ENCODE measurements at regions not wholly inside any gene's neighbourhood (a gene's known extent, or its start where the extent isn't known, plus 50 kb on each side); places are given as distances from the start of the nearest gene placed in this dataset.

GRCh38 chr10:123422261-123422660 lies 243.9 kb upstream of the GPR26 start:
- TF ChIP-seq GATA3 (IDR thresholded peaks at IDR 0.05; ENCODE audit: low read depth, low read length) (no peak), GATA2 (IDR thresholded peaks at IDR 0.05; ENCODE audit: low read depth, low read length) (no peak)

DNA sequence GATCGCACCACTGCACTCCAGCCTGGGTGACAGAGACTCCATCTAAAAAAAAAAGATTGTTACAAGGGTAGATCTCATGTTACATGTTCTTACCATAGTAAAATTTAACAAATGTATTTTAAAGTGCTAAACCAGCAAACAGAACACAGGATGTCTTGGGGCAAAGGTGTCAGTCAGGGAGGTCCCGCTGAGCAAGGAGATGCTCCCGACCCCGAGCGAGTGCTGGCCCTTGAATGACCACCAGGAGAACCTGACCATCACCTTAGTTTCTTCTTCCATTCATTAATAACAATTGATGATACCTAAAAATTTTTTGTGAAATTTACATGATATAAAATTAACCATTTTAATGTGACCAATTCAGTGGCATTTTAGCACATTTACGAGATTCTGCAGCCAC lies 241.6 kb upstream of the GPR26 start:
- no peak for TF ChIP-seq GATA3 (IDR thresholded peaks at IDR 0.05; ENCODE audit: low read depth, low read length)
- no peak for TF ChIP-seq GATA2 (IDR thresholded peaks at IDR 0.05; ENCODE audit: low read depth, low read length)

DNA sequence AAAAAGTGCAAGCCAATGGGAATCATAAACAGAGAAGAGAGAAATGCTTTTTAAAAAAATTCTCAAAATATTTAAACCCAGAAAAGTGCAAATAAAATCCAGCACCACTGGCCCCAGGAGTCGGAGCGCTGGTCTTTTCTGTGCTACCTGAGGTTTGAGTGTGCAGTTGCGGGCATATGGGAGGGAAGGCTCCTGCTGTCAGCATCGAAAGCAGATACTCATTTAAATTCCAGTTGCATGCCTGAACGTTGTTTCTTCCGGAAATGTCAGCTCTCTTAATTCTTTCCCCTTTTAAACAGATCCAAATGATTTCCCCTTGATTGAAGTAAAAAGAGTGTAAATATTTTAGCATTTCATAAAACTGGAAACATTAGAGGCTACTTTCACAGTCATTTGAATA lies 240.5 kb upstream of the GPR26 start:
- TF ChIP-seq GATA2 (IDR thresholded peaks at IDR 0.05; ENCODE audit: low read depth, low read length) (no peak), GATA3 (IDR thresholded peaks at IDR 0.05; ENCODE audit: low read depth, low read length) (no peak)

- TF ChIP-seq GATA2 (IDR thresholded peaks at IDR 0.05; ENCODE audit: low read depth, low read length) (no peak), GATA3 (IDR thresholded peaks at IDR 0.05; ENCODE audit: low read depth, low read length) (no peak)
These were observed 238.9 kb upstream of the GPR26 start for GRCh38 chr10:123427165-123427786.

DNA sequence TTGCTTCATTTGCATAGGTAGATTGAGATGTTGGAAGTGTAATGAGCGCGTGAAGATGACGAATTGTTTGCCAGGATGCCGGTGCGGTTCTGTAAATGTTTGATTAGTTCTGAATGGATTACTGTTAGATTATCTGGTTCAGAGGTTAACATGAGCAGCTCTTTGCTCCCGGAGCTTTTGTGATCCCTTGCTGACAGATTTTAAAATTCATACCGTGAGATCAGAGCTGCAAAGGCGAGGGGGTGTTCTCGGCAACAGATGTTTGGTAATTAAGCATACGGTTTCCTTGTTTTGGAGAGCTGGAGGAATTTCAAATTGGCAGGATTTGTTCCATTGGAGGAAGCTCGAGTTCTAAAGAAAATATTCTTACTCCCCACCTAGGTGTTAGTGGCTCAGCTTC lies 237.8 kb upstream of the GPR26 start:
- TF ChIP-seq GATA2 (IDR thresholded peaks at IDR 0.05; ENCODE audit: low read depth, low read length) (no peak), GATA3 (IDR thresholded peaks at IDR 0.05; ENCODE audit: low read depth, low read length) (no peak)

DNA sequence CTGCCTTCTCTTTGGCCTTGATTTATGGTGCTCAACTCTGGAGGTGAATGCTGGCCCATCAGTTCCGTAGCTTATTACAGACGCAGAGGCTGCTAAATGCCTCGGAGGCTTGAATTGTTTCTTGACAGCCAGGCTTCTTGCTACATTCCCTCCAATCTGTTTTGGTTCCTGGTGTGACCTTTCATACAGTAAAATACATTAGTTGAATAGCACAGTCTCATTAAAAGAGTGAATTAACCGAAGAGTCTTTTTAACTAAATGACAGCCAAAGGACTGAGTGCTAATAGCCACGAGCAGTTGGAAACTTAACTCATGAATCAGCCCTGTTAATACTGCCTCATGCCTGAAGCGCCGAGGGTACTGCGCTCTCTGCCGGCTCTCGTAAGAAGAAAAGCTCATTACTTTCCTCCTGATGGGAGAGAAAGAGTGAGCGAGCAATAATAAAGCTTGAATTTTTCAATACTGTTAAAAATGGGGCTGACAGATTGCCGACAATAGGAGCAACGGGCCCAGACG lies 236.4 kb upstream of the GPR26 start:
- TF ChIP-seq GATA2 (IDR thresholded peaks at IDR 0.05; ENCODE audit: low read depth, low read length) (no peak), GATA3 (IDR thresholded peaks at IDR 0.05; ENCODE audit: low read depth, low read length) (no peak)

GRCh38 chr10:123433539-123433938 lies 232.6 kb upstream of the GPR26 start:
- TF ChIP-seq GATA2 (IDR thresholded peaks at IDR 0.05; ENCODE audit: low read depth, low read length) (no peak), GATA3 (IDR thresholded peaks at IDR 0.05; ENCODE audit: low read depth, low read length) (no peak)

GRCh38 chr10:123434435-123435039 lies 231.6 kb upstream of the GPR26 start:
- no peak for TF ChIP-seq GATA2 (IDR thresholded peaks at IDR 0.05; ENCODE audit: low read depth, low read length)
- no peak for TF ChIP-seq GATA3 (IDR thresholded peaks at IDR 0.05; ENCODE audit: low read depth, low read length)

- TF ChIP-seq GATA2 (IDR thresholded peaks at IDR 0.05; ENCODE audit: low read depth, low read length) = no peak
- TF ChIP-seq GATA3 (IDR thresholded peaks at IDR 0.05; ENCODE audit: low read depth, low read length) = no peak
These were observed 223.3 kb upstream of the GPR26 start for GRCh38 chr10:123442901-123443300.

DNA sequence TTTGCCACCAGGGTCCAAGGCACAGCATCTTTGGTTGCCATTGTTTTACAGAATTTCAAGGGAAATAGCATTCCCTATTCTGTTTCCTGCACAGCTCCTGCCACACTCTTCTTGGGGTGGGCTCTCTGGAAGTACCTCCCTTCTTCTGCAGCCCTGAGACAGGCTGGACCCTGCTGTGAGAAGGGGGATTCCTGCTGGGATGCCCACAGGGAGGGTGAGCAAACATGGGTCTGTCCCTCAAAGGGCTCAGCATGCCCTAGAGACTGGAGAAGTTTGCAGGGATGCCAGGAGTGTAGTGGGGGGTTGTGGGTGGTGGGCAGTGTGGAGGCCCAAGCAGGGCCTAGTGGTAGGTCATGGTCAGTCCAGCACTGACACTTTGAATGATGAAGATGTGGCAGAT lies 222.2 kb upstream of the GPR26 start:
- TF ChIP-seq GATA2 (IDR thresholded peaks at IDR 0.05; ENCODE audit: low read depth, low read length) (no peak), GATA3 (IDR thresholded peaks at IDR 0.05; ENCODE audit: low read depth, low read length) (no peak)

DNA sequence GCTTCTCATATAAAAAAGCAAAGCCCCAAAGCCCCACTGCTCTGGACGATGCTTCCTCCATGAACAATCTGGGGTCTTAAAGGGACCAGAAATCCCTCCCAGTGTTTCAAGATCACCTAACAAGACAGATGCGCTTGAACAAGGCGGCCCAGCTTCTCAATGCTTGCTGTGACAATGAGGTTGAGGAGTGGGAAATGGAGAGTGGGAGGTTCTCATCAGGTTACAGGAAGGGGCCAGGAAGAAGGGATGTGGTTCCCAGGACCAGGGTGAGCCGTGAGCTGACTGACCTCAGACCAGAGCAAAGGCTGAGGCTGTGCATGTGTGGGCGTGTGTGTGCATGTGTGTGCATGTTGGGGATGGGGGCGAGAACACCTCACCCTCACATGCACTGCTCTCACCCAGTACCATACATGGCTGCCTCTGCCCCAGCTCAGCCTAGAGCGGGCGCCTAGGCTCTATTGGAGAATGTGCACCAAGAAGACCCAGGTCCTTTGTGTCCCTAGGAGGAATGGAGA lies 220.8 kb upstream of the GPR26 start:
- TF ChIP-seq GATA2 (IDR thresholded peaks at IDR 0.05; ENCODE audit: low read depth, low read length) (no peak), GATA3 (IDR thresholded peaks at IDR 0.05; ENCODE audit: low read depth, low read length) (no peak)

GRCh38 chr10:123446449-123447156 lies 219.6 kb upstream of the GPR26 start:
- TF ChIP-seq GATA3 (IDR thresholded peaks at IDR 0.05; ENCODE audit: low read depth, low read length) = no peak

GRCh38 chr10:123449234-123449962 lies 216.8 kb upstream of the GPR26 start:
- TF ChIP-seq GATA2 (IDR thresholded peaks at IDR 0.05; ENCODE audit: low read depth, low read length) (no peak), GATA3 (IDR thresholded peaks at IDR 0.05; ENCODE audit: low read depth, low read length) (no peak)

DNA sequence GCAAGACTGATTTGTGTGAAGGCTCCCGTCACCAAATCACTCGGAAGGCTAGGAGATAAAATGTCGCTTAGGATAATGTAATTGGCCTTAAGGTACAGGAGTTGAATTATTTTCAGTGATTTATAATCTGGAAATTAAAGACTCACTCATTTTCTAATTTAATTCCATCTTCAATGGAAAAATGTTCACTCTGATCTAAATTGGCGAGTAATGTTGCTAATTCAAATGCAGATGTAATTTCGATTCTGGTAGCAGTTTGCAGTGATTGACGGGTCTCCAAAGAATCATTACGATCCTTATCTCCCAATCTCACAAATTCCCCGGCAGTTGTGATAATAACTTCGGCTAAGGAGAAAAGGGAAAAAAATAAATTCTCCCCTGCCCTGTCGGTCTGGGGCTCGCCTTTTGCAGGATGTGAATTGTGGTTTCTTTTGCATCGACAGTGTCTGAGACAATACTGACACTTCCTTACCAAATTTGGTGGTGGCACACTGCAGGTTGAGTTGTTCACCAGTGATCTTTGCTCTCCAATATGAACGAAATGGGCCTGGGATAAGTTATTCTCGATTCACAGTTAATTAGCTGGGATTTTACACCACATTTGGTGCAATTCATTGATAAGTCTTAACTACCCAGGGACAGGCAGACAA lies 215.1 kb upstream of the GPR26 start:
- no peak for TF ChIP-seq GATA2 (IDR thresholded peaks at IDR 0.05; ENCODE audit: low read depth, low read length)
- no peak for TF ChIP-seq GATA3 (IDR thresholded peaks at IDR 0.05; ENCODE audit: low read depth, low read length)
